PC-9 (cell line): ENCODE measurements at regions not wholly inside any gene's neighbourhood (a gene's known extent, or its start where the extent isn't known, plus 50 kb on each side); places are given as distances from the start of the nearest gene placed in this dataset.

Source experiments
- EZH2 ChIP-seq: fragments of 200-600 bp; sonication (generic); IDR thresholded peaks from 2 replicates; pipeline ENCODE4 v1.8.0; 2017; ENCODE audit warnings: antibody characterized with exemption, low read depth
- TF ChIP-seq, protein P1 (sequence below): fragments of 200-600 bp; sonication (generic); conservative IDR thresholded peaks from 2 replicates; pipeline ENCODE4 v1.6.1; 2017; ENCODE audit warnings: mixed run types, antibody characterized with exemption, mild to moderate bottlenecking, moderate library complexity

DNA sequence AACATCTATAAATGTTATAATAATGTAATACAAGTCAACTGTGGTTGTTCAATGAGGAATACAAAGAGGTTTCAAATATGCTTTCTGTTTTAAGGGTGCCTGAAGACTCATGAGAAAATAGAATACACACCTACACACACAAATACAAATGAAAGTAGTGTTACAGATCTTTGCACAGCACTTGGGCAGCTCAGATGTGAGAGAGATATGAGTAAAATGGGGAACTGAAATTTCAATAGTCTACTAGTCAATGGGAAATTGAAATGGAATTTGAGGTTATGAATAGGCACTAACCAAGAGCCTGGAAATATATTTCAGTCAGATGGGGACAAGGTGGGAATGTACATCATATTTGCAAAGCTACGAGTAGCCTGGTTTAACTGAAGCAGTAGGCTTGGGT, 96.6 kb downstream of the ISL1 start:
- no peak for TF ChIP-seq EZH2
- TF ChIP-seq, protein P1, sequence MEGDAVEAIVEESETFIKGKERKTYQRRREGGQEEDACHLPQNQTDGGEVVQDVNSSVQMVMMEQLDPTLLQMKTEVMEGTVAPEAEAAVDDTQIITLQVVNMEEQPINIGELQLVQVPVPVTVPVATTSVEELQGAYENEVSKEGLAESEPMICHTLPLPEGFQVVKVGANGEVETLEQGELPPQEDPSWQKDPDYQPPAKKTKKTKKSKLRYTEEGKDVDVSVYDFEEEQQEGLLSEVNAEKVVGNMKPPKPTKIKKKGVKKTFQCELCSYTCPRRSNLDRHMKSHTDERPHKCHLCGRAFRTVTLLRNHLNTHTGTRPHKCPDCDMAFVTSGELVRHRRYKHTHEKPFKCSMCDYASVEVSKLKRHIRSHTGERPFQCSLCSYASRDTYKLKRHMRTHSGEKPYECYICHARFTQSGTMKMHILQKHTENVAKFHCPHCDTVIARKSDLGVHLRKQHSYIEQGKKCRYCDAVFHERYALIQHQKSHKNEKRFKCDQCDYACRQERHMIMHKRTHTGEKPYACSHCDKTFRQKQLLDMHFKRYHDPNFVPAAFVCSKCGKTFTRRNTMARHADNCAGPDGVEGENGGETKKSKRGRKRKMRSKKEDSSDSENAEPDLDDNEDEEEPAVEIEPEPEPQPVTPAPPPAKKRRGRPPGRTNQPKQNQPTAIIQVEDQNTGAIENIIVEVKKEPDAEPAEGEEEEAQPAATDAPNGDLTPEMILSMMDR = no peak
